EH (cell line): ENCODE measurements at regions not wholly inside any gene's neighbourhood (a gene's known extent, or its start where the extent isn't known, plus 50 kb on each side); places are given as distances from the start of the nearest gene placed in this dataset.
A peak's percentile ranks its signal among the peaks of the same experiment; 100 is the strongest.
"Not testable (repeated sequence)": the region's sequence is repeated elsewhere in the genome, so short reads cannot be mapped to it uniquely, and the experiment has no call there.

Source experiments
- DNase-seq: peaks from one replicate; pipeline ENCODE4 v3.0.0-alpha.2; 2015; ENCODE audit warnings: low read depth

GRCh38 chr7:121563177-121563576, 167.1 kb upstream of the FAM3C start:
- DNase-seq: peak; percentile 13

- peak; percentile 75 for DNase-seq
These were observed 166.2 kb upstream of the FAM3C start for GRCh38 chr7:121562259-121562658.

GRCh38 chr7:121561717-121562116, 165.6 kb upstream of the FAM3C start:
- DNase-seq: peak; percentile 20

- no peak for DNase-seq
These were observed 164.3 kb upstream of the FAM3C start for GRCh38 chr7:121560267-121560990.

GRCh38 chr7:121558288-121558687, 162.2 kb upstream of the FAM3C start:
- no peak for DNase-seq

GRCh38 chr7:121557034-121557892, 161.2 kb upstream of the FAM3C start:
- peak; percentile 25 for DNase-seq

- no peak for DNase-seq
These were observed 159.4 kb upstream of the FAM3C start for GRCh38 chr7:121555558-121555957.

GRCh38 chr7:121547544-121548092, 151.5 kb upstream of the FAM3C start:
- DNase-seq: peak; percentile 74

- DNase-seq: no peak
These were observed 150.8 kb upstream of the FAM3C start for GRCh38 chr7:121546632-121547543.

- no peak for DNase-seq
These were observed 149.3 kb upstream of the FAM3C start for GRCh38 chr7:121545418-121545817.

- peak; percentile 93 for DNase-seq
These were observed 148.6 kb upstream of the FAM3C start for GRCh38 chr7:121544726-121545125.

GRCh38 chr7:121544238-121544637, 148.1 kb upstream of the FAM3C start:
- no peak for DNase-seq

- DNase-seq: no peak
These were observed 145.3 kb upstream of the FAM3C start for GRCh38 chr7:121541457-121541856.

- DNase-seq: no peak
These were observed 144.0 kb upstream of the FAM3C start for GRCh38 chr7:121540138-121540537.

- no peak for DNase-seq
These were observed 140.9 kb upstream of the FAM3C start for GRCh38 chr7:121537031-121537430.

GRCh38 chr7:121531175-121532070, 135.3 kb upstream of the FAM3C start:
- peak; percentile 9 for DNase-seq

GRCh38 chr7:121530227-121531174, 134.4 kb upstream of the FAM3C start:
- DNase-seq: peak; percentile 97

- peak; percentile 11 for DNase-seq
These were observed 132.9 kb upstream of the FAM3C start for GRCh38 chr7:121529003-121529402.

- not testable (repeated sequence) for DNase-seq
These were observed 130.1 kb upstream of the FAM3C start for GRCh38 chr7:121526210-121526609.
